ENCODE measurements at regions not wholly inside any gene's neighbourhood (a gene's known extent, or its start where the extent isn't known, plus 50 kb on each side); places are given as distances from the start of the nearest gene placed in this dataset.

DNA sequence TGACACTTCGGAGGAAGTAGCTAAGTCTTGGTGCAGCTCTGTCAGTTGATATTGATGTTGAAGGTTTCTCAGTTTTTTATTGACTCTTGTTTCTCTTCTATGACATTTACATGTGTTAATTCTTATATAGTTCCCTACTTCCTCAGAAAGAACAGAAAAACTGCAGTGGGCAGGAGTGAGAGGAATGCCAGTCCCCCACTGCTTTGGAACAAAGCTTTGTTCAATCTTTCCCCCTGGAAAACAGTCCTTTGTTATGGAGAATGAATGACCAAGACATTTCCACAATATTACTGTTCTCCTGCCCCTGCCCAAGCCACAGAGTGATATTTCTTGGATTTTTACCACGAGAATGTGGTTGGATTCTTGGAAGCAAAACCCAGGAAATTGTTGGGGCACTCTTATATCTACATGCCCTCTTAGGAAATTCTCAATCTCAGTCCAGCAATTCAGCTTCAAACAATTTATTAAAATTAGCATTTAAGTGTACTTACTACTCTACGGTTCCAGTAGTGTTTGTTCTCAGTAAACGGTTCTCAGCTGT is 258.0 kb upstream of the KCND2 start:
- H3K27ac Mint-ChIP-seq (ENCODE audit: unreplicated experiment): no peak overlapping the region
- TF ChIP-seq, protein P1, sequence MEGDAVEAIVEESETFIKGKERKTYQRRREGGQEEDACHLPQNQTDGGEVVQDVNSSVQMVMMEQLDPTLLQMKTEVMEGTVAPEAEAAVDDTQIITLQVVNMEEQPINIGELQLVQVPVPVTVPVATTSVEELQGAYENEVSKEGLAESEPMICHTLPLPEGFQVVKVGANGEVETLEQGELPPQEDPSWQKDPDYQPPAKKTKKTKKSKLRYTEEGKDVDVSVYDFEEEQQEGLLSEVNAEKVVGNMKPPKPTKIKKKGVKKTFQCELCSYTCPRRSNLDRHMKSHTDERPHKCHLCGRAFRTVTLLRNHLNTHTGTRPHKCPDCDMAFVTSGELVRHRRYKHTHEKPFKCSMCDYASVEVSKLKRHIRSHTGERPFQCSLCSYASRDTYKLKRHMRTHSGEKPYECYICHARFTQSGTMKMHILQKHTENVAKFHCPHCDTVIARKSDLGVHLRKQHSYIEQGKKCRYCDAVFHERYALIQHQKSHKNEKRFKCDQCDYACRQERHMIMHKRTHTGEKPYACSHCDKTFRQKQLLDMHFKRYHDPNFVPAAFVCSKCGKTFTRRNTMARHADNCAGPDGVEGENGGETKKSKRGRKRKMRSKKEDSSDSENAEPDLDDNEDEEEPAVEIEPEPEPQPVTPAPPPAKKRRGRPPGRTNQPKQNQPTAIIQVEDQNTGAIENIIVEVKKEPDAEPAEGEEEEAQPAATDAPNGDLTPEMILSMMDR (IDR thresholded peaks at IDR 0.05; ENCODE audit: insufficient read depth in 1 of 2, low read depth in 1 of 2, low read length in 1 of 2, severe bottlenecking in 1 of 2, unreplicated experiment in 1 of 2): no peak
- intact Hi-C loops (cut with micrococcal nuclease; ENCODE audit: unreplicated experiment): no loop called here
- H3K36me3 Mint-ChIP-seq (ENCODE audit: insufficient read depth, unreplicated experiment): no peaks in the 10 kb centered on the region
- no peaks in the 10 kb centered on the region for H3K27me3 Mint-ChIP-seq (ENCODE audit: insufficient read depth, unreplicated experiment)
- H3K36me3 ChIP-seq (ENCODE audit: control insufficient read depth, insufficient read depth, low read length): no peaks in the 10 kb centered on the region
- no peaks in the 10 kb centered on the region for H3K9me3 Mint-ChIP-seq (ENCODE audit: unreplicated experiment)
- no peak for DNase-seq
- no peaks in the 10 kb centered on the region for H3K4me1 Mint-ChIP-seq (ENCODE audit: low read depth, unreplicated experiment)
- no TSS peak for BruUV-seq (replicated peaks)
- ChIA-PET CTCF (no interaction called here), POLR2A (no interaction called here)
- H3K4me3 Mint-ChIP-seq (ENCODE audit: unreplicated experiment): no peak overlapping the region
- no peak overlapping the region for H3K4me3 ChIP-seq (ENCODE audit: low read depth, low read length)
- no peaks in the 10 kb centered on the region for H3K27me3 ChIP-seq (replicated peaks; ENCODE audit: control insufficient read depth, insufficient read depth, low read length)
- no peaks in the 10 kb centered on the region for H3K9me3 ChIP-seq
- no peaks in the 10 kb centered on the region for H3K4me1 ChIP-seq

DNA sequence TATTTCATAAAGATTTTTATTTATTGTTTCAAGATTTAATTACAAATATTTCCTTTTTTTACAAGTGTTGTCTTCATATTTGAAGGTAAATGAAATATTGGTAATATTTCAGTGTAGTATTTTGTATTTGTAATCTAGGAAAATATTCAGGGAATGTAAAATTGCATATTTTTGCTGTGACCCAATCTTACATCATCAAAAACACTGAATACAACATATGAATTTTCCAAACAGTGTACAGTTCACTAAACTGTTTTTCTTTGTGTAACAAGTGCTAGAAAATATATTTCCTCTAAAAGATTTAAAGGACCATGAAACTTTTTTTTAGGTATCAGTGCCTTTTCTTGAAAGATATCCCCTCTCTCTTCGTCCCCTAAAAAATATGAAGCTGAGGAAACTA is 251.9 kb upstream of the KCND2 start:
- TF ChIP-seq, protein P1 (IDR thresholded peaks at IDR 0.05; ENCODE audit: insufficient read depth in 1 of 2, low read depth in 1 of 2, low read length in 1 of 2, severe bottlenecking in 1 of 2, unreplicated experiment in 1 of 2): no peak
- intact Hi-C loops (cut with micrococcal nuclease; ENCODE audit: unreplicated experiment): no loop called here
- ChIA-PET POLR2A (no interaction called here), CTCF (no interaction called here)
- no peak overlapping the region for H3K4me3 ChIP-seq (ENCODE audit: low read depth, low read length)
- Mint-ChIP-seq H3K36me3 (ENCODE audit: insufficient read depth, unreplicated experiment) (no peaks in the 10 kb centered on the region), H3K4me3 (ENCODE audit: unreplicated experiment) (no peak overlapping the region), H3K9me3 (ENCODE audit: unreplicated experiment) (no peaks in the 10 kb centered on the region), H3K4me1 (ENCODE audit: low read depth, unreplicated experiment) (no peaks in the 10 kb centered on the region), H3K27me3 (ENCODE audit: insufficient read depth, unreplicated experiment) (no peaks in the 10 kb centered on the region), H3K27ac (ENCODE audit: unreplicated experiment) (no peak overlapping the region)
- H3K36me3 ChIP-seq (ENCODE audit: control insufficient read depth, insufficient read depth, low read length): no peaks in the 10 kb centered on the region
- no peaks in the 10 kb centered on the region for H3K27me3 ChIP-seq (replicated peaks; ENCODE audit: control insufficient read depth, insufficient read depth, low read length)
- no TSS peak for BruUV-seq (replicated peaks)
- DNase-seq: no peak
- no peaks in the 10 kb centered on the region for H3K4me1 ChIP-seq
- no peaks in the 10 kb centered on the region for H3K9me3 ChIP-seq

- intact Hi-C loops (cut with micrococcal nuclease; ENCODE audit: unreplicated experiment): no loop called here
- POLR2A ChIA-PET: no interaction called here
- Histone ChIP-seq H3K4me3 (ENCODE audit: low read depth, low read length) (no peak overlapping the region), H3K36me3 (ENCODE audit: control insufficient read depth, insufficient read depth, low read length) (no peaks in the 10 kb centered on the region), H3K9me3 (no peaks in the 10 kb centered on the region), H3K4me1 (no peaks in the 10 kb centered on the region), H3K27me3 (replicated peaks; ENCODE audit: control insufficient read depth, insufficient read depth, low read length) (no peaks in the 10 kb centered on the region)
- Mint-ChIP-seq H3K4me3 (ENCODE audit: unreplicated experiment) (no peak overlapping the region), H3K4me1 (ENCODE audit: low read depth, unreplicated experiment) (no peaks in the 10 kb centered on the region), H3K9me3 (ENCODE audit: unreplicated experiment) (no peaks in the 10 kb centered on the region), H3K36me3 (ENCODE audit: insufficient read depth, unreplicated experiment) (no peaks in the 10 kb centered on the region), H3K27ac (ENCODE audit: unreplicated experiment) (no peak overlapping the region), H3K27me3 (ENCODE audit: insufficient read depth, unreplicated experiment) (no peaks in the 10 kb centered on the region)
- CTCF ChIA-PET: no interaction called here
- TF ChIP-seq, protein P1 (IDR thresholded peaks at IDR 0.05; ENCODE audit: insufficient read depth in 1 of 2, low read depth in 1 of 2, low read length in 1 of 2, severe bottlenecking in 1 of 2, unreplicated experiment in 1 of 2): no peak
- no peak for DNase-seq
- no TSS peak for BruUV-seq (replicated peaks)
Measured at GRCh38 chr7:120023494-120024167, 249.3 kb upstream of the KCND2 start.

All from Caco-2 (cell line).